A172 (cell line): ENCODE measurements at regions not wholly inside any gene's neighbourhood (a gene's known extent, or its start where the extent isn't known, plus 50 kb on each side); places are given as distances from the start of the nearest gene placed in this dataset.
"Not testable (repeated sequence)": the region's sequence is repeated elsewhere in the genome, so short reads cannot be mapped to it uniquely, and the experiment has no call there.

Experiments used
- DNase-seq: peaks from one replicate; pipeline ENCODE4 v3.0.0-alpha.2; 2015; ENCODE audit warnings: low spot score

GRCh38 chr12:73677520-73678291 is 859.9 kb upstream of the ATXN7L3B start:
- no peak for DNase-seq

- peak; percentile 55 for DNase-seq
Measured at GRCh38 chr12:73678335-73678734, 859.3 kb upstream of the ATXN7L3B start.

GRCh38 chr12:73699318-73699717 is 838.3 kb upstream of the ATXN7L3B start:
- DNase-seq, result no peak

- DNase-seq, result no peak
Measured at GRCh38 chr12:73714655-73715054, 823.0 kb upstream of the ATXN7L3B start.

- not testable (repeated sequence) for DNase-seq
Measured at GRCh38 chr12:73716143-73716542, 821.5 kb upstream of the ATXN7L3B start.

- no peak for DNase-seq
Measured at GRCh38 chr12:73719223-73719622, 818.4 kb upstream of the ATXN7L3B start.

- DNase-seq, result no peak
Measured at GRCh38 chr12:73726881-73727280, 810.8 kb upstream of the ATXN7L3B start.

GRCh38 chr12:73731658-73732057 is 806.0 kb upstream of the ATXN7L3B start:
- DNase-seq, result peak; percentile 45

- no peak for DNase-seq
Measured at GRCh38 chr12:73769337-73769736, 768.3 kb upstream of the ATXN7L3B start.

- DNase-seq, result peak; percentile 6
Measured at GRCh38 chr12:73798523-73798922, 739.1 kb upstream of the ATXN7L3B start.

- no peak for DNase-seq
Measured at GRCh38 chr12:73815072-73815645, 722.5 kb upstream of the ATXN7L3B start.

- no peak for DNase-seq
Measured at GRCh38 chr12:73817161-73817560, 720.5 kb upstream of the ATXN7L3B start.

GRCh38 chr12:73833746-73834145 is 703.9 kb upstream of the ATXN7L3B start:
- no peak for DNase-seq

- no peak for DNase-seq
Measured at GRCh38 chr12:73841963-73842362, 695.7 kb upstream of the ATXN7L3B start.

GRCh38 chr12:73863546-73863945 is 674.1 kb upstream of the ATXN7L3B start:
- peak; percentile 69 for DNase-seq

- DNase-seq, result no peak
Measured at GRCh38 chr12:73867147-73867546, 670.5 kb upstream of the ATXN7L3B start.

GRCh38 chr12:73877291-73877690 is 660.3 kb upstream of the ATXN7L3B start:
- not testable (repeated sequence) for DNase-seq

- DNase-seq, result no peak
Measured at GRCh38 chr12:73892201-73892600, 645.4 kb upstream of the ATXN7L3B start.

- DNase-seq, result no peak
Measured at GRCh38 chr12:73898645-73899044, 639.0 kb upstream of the ATXN7L3B start.

GRCh38 chr12:73902260-73902659 is 635.4 kb upstream of the ATXN7L3B start:
- DNase-seq, result no peak

GRCh38 chr12:73906757-73907156 is 630.9 kb upstream of the ATXN7L3B start:
- DNase-seq, result no peak

- DNase-seq, result peak; percentile 5
Measured at GRCh38 chr12:73935817-73936216, 601.8 kb upstream of the ATXN7L3B start.

- DNase-seq, result no peak
Measured at GRCh38 chr12:73947326-73948026, 590.2 kb upstream of the ATXN7L3B start.
